Astrocyte (in vitro differentiated cells and primary cell): ENCODE measurements at regions not wholly inside any gene's neighbourhood (a gene's known extent, or its start where the extent isn't known, plus 50 kb on each side); places are given as distances from the start of the nearest gene placed in this dataset.

ENCODE experiments used
- CTCF ChIP-seq: IDR thresholded peaks from 2 replicates; pipeline ENCODE4 v1.5.1; 2011; ENCODE audit warnings: low read depth, mild to moderate bottlenecking, inconsistent platforms, low read length, moderate library complexity; ENCODE audit not compliant: insufficient read depth
- EZH2 ChIP-seq: IDR thresholded peaks from 2 replicates; pipeline ENCODE4 v1.6.1; 2012; ENCODE audit warnings: mild to moderate bottlenecking, low read length, inconsistent platforms; ENCODE audit not compliant: insufficient read depth

GRCh38 chr11:100635194-100635593 lies 51.9 kb upstream of the ARHGAP42 start:
- no peak for TF ChIP-seq CTCF
- no peak for TF ChIP-seq EZH2
